A549 (cell line): ENCODE measurements at regions not wholly inside any gene's neighbourhood (a gene's known extent, or its start where the extent isn't known, plus 50 kb on each side); places are given as distances from the start of the nearest gene placed in this dataset.
"Not testable (repeated sequence)": the region's sequence is repeated elsewhere in the genome, so short reads cannot be mapped to it uniquely, and the experiment has no call there.

Experiments
- ATAC-seq, 2 experiments: fragments of 200-7000 bp in 1 of 2; fragments of >200 bp in 1 of 2; cut with Nextera tagmentation in 1 of 2; cut with Tn5 transposase in 1 of 2; 3 replicates each; pipeline versions ENCODE4 v1.8.0 to v1.9.1; 2018 to 2020; ENCODE audit warnings: mild to moderate bottlenecking in 1 of 2, moderate library complexity in 1 of 2
- CTCF ChIA-PET: fragments of 300-600 bp; sonication (Branson Sonifier 250); formaldehyde crosslinking; extraction: SDS; loops from one replicate; lab custom pipeline; 2021; ENCODE audit warnings: antibody characterized with exemption, inconsistent platforms; lab: Yijun Ruan, JAX
- POLR2A ChIA-PET: fragments of 350-600 bp; formaldehyde crosslinking; extraction: SDS; loops from one replicate; lab custom pipeline; 2021; ENCODE audit warnings: antibody characterized with exemption, inconsistent platforms; lab: Yijun Ruan, JAX
- DNase-seq, 2 experiments: peaks; one replicate each; pipeline versions ENCODE4 v3.0.0 to v3.0.0-alpha.2; 2011 to 2016; ENCODE audit warnings: low read depth in 1 of 2, low spot score in 1 of 2
- FAIRE-seq: peaks from 2 replicates; lab custom pipeline; 2011; peaks lifted over from hg19 to GRCh38; lab: Jason Lieb, UNC
- H3K27ac ChIP-seq, 2 experiments: fragments of >200 bp; sonication (Bioruptor Twin); formaldehyde crosslinking; 3 replicates each; pipeline ENCODE4 v1.5.1; 2016 to 2017
- H3K4me1 ChIP-seq: fragments of >200 bp; sonication (Bioruptor Twin); formaldehyde crosslinking; 3 replicates; pipeline ENCODE4 v1.6.1; 2016
- H3K4me2 ChIP-seq: fragments of >200 bp; sonication (Bioruptor Twin); formaldehyde crosslinking; 3 replicates; pipeline ENCODE4 v1.6.1; 2016
- H3K4me3 ChIP-seq: fragments of >200 bp; sonication (Bioruptor Twin); formaldehyde crosslinking; 3 replicates; pipeline ENCODE4 v1.5.1; 2016
- H3K9me3 ChIP-seq: fragments of >200 bp; sonication (Bioruptor Twin); formaldehyde crosslinking; 3 replicates; pipeline ENCODE4 v1.6.1; 2016
- BHLHE40 ChIP-seq: IDR thresholded peaks from 2 replicates; pipeline ENCODE4 v1.6.1; 2012; ENCODE audit warnings: low read depth, low read length, inconsistent platforms
- CHD4 ChIP-seq: fragments of 200-600 bp; sonication (generic); IDR thresholded peaks from 2 replicates; pipeline ENCODE4 v1.6.1; 2016; ENCODE audit warnings: antibody characterized with exemption, mild to moderate bottlenecking, borderline replicate concordance
- EHMT2 ChIP-seq: fragments of 200-600 bp; sonication (generic); IDR thresholded peaks from 2 replicates; pipeline ENCODE4 v1.6.1; 2016; ENCODE audit warnings: antibody characterized with exemption, low read depth, mild to moderate bottlenecking, moderate library complexity
- EP300 ChIP-seq, 2 experiments: fragments of >200 bp; sonication (Bioruptor Twin); formaldehyde crosslinking; IDR thresholded peaks; 2 replicates in 1 of 2; 3 replicates in 1 of 2; pipeline ENCODE4 v1.6.1; 2016 to 2017
- FOSB ChIP-seq: fragments of 250-450 bp; sonication (Bioruptor Pico); IDR thresholded peaks from 2 replicates; pipeline ENCODE4 v1.5.0; 2020; ENCODE audit warnings: mild to moderate bottlenecking, moderate library complexity
- FOSL2 ChIP-seq, 2 experiments: fragments of 450-650 bp in 1 of 2; fragments of >200 bp in 1 of 2; sonication (Bioruptor Twin) in 1 of 2; formaldehyde crosslinking; IDR thresholded peaks; 2 replicates each; pipeline versions ENCODE4 v1.5.0 to v1.6.1; 2016 to 2020; ENCODE audit warnings: mild to moderate bottlenecking in 1 of 2, moderate library complexity in 1 of 2
- FOXS1 ChIP-seq: fragments of 250-450 bp; sonication (Bioruptor Pico); IDR thresholded peaks from 2 replicates; pipeline ENCODE4 v1.5.0; 2020; ENCODE audit warnings: mild to moderate bottlenecking, moderate library complexity
- GATA3 ChIP-seq: IDR thresholded peaks from 2 replicates; pipeline ENCODE4 v1.6.1; 2012; ENCODE audit warnings: borderline replicate concordance
- HDAC2 ChIP-seq: fragments of 200-600 bp; sonication (generic); IDR thresholded peaks from 2 replicates; pipeline ENCODE4 v1.6.1; 2016
- KDM5A ChIP-seq: fragments of 200-600 bp; sonication (generic); IDR thresholded peaks from 2 replicates; pipeline ENCODE4 v1.6.1; 2016; ENCODE audit warnings: antibody characterized with exemption, mild to moderate bottlenecking
- MAFK ChIP-seq: fragments of 450-650 bp; IDR thresholded peaks from 2 replicates; pipeline ENCODE4 v1.6.1; 2014; ENCODE audit not compliant: partially characterized antibody
- MAX ChIP-seq: IDR thresholded peaks from 2 replicates; pipeline ENCODE4 v1.6.1; 2012
- MAZ ChIP-seq: fragments of 150-350 bp; IDR thresholded peaks from 2 replicates; pipeline ENCODE4 v1.6.1; 2014; ENCODE audit warnings: antibody characterized with exemption, low read depth, low read length, borderline replicate concordance
- MYC ChIP-seq: IDR thresholded peaks from 2 replicates; pipeline ENCODE4 v1.6.1; 2012; ENCODE audit warnings: mild to moderate bottlenecking, inconsistent platforms, low read length, improper control_type of control experiment, borderline replicate concordance
- NR3C1 ChIP-seq: fragments of >200 bp; sonication (Bioruptor Twin); formaldehyde crosslinking; IDR thresholded peaks from 3 replicates; pipeline ENCODE4 v1.6.1; 2017
- PHF8 ChIP-seq: fragments of 200-600 bp; sonication (generic); IDR thresholded peaks from 2 replicates; pipeline ENCODE4 v1.6.1; 2016; ENCODE audit warnings: low read depth, mild to moderate bottlenecking, antibody characterized with exemption, moderate library complexity, borderline replicate concordance
- POLR2A ChIP-seq: IDR thresholded peaks from 2 replicates; pipeline ENCODE4 v1.6.1; 2012; ENCODE audit warnings: mild to moderate bottlenecking, low read length
- POLR2AphosphoS2 ChIP-seq: conservative IDR thresholded peaks from 2 replicates; pipeline ENCODE4 v1.6.1; 2012; ENCODE audit warnings: low read length, improper control_type of control experiment, inconsistent platforms
- RARB ChIP-seq: fragments of 250-450 bp; sonication (Bioruptor Pico); IDR thresholded peaks from 2 replicates; pipeline ENCODE4 v1.8.0; 2021; ENCODE audit warnings: mild to moderate bottlenecking, moderate library complexity
- RCOR1 ChIP-seq: fragments of 150-350 bp; IDR thresholded peaks from 2 replicates; pipeline ENCODE4 v1.6.1; 2014; ENCODE audit warnings: antibody characterized with exemption, low read length, low read depth
- RFX5 ChIP-seq: fragments of 450-650 bp; IDR thresholded peaks from 2 replicates; pipeline ENCODE4 v1.7.1; 2014; ENCODE audit warnings: antibody characterized with exemption, mild to moderate bottlenecking, moderate library complexity
- SMC3 ChIP-seq: fragments of >200 bp; sonication (Bioruptor Twin); formaldehyde crosslinking; IDR thresholded peaks from 3 replicates; pipeline ENCODE4 v1.6.1; 2018; ENCODE audit warnings: inconsistent platforms
- TFCP2L1 ChIP-seq: fragments of 250-450 bp; sonication (Bioruptor Pico); IDR thresholded peaks from 2 replicates; pipeline ENCODE4 v1.5.0; 2021; ENCODE audit warnings: mild to moderate bottlenecking
- ZC3H11A ChIP-seq: fragments of 450-650 bp; IDR thresholded peaks from 2 replicates; pipeline ENCODE4 v1.6.1; 2014; ENCODE audit warnings: antibody characterized with exemption, mild to moderate bottlenecking
- WGBS: methylation state at CpG from one replicate; pipeline ENCODE4 v1.1.6; 2017; ENCODE audit errors: missing lambda C conversion rate; 5-methylcytosine and 5-hydroxymethylcytosine counted together
- TF ChIP-seq, protein P1 (sequence below): fragments of >200 bp; sonication (Bioruptor Twin); formaldehyde crosslinking; IDR thresholded peaks from 2 replicates; pipeline ENCODE4 v1.6.1; 2016
- TF ChIP-seq, protein P2 (sequence below): fragments of 450-650 bp; IDR thresholded peaks from 2 replicates; pipeline ENCODE4 v1.6.1; 2014; ENCODE audit warnings: antibody characterized with exemption
- TF ChIP-seq, protein P3 (sequence below): fragments of >200 bp; sonication (Bioruptor Twin); formaldehyde crosslinking; IDR thresholded peaks from 3 replicates; pipeline ENCODE4 v1.6.1; 2016

DNA sequence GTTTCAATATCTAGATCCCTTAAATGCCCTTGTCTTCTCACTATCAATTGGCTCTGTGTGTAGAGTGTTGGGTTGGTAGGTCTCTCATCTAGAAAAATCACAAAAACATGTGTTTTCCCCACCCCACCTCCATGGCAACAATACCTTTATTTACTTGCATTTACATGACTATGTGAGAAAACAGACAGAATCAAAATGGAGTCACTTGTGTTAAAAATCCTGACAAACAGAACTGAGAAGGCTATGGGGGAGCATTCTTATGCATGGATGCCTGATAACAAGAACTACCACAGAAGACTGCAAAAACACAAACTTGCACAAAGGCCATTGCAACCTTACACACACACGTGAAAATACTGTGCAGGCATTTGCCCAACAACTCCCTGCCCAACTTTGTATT is 1352.9 kb upstream of the CDH9 start:
- Histone ChIP-seq H3K27ac (no peak overlapping the region), H3K4me2 (no peak overlapping the region), H3K9me3 (no peaks in the 10 kb centered on the region), H3K4me3 (no peak overlapping the region), H3K4me1 (no peaks in the 10 kb centered on the region)
- 46% methylated on average over 1 of the region's 1 CpG for WGBS
- FAIRE-seq (no peak), DNase-seq (no peak), ATAC-seq (no peak)
- ChIA-PET CTCF (no interaction called here), POLR2A (no interaction called here)
- TF ChIP-seq MAFK (no peak), POLR2A (no peak), POLR2AphosphoS2 (no peak), MAZ (no peak)

DNA sequence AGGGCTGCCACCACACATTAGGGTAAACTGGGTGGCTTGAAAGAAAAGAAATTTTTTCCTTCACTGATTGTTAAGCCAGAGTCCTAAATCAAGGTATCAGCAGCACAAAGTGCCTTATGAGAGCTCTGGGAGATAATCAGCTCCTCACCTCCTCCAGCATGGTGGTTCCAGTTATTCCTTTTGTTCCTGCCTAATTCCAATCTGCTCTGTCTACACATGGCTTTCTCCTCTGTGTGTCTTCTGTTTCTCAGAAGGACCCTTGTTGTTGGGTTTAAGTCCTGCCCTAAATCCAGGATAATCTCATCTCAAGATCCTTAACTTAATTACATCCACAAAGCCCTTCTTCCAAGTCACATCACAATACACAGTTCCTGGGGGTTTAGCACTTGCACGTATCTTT is 1352.0 kb upstream of the CDH9 start:
- ChIA-PET CTCF (no interaction called here), POLR2A (no interaction called here)
- Histone ChIP-seq H3K4me2 (no peak overlapping the region), H3K4me3 (no peak overlapping the region), H3K9me3 (no peaks in the 10 kb centered on the region), H3K27ac (no peak overlapping the region), H3K4me1 (no peaks in the 10 kb centered on the region)
- WGBS = 56% methylated on average over 1 of the region's 1 CpG
- ATAC-seq (no peak), DNase-seq (no peak), FAIRE-seq (peak; percentile 28)
- TF ChIP-seq, protein P1, sequence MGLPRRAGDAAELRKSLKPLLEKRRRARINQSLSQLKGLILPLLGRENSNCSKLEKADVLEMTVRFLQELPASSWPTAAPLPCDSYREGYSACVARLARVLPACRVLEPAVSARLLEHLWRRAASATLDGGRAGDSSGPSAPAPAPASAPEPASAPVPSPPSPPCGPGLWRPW = no peak
- TF ChIP-seq, protein P2, sequence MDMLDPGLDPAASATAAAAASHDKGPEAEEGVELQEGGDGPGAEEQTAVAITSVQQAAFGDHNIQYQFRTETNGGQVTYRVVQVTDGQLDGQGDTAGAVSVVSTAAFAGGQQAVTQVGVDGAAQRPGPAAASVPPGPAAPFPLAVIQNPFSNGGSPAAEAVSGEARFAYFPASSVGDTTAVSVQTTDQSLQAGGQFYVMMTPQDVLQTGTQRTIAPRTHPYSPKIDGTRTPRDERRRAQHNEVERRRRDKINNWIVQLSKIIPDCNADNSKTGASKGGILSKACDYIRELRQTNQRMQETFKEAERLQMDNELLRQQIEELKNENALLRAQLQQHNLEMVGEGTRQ = no peak
- TF ChIP-seq GATA3 (no peak), RARB (CRISPR knock-in tag) (no peak), RCOR1 (no peak), PHF8 (no peak), MYC (no peak), BHLHE40 (no peak)

GRCh38 chr5:28389727-28390126 is 1351.3 kb upstream of the CDH9 start:
- H3K4me1 ChIP-seq, POLR2A ChIA-PET, DNase-seq, H3K4me3 ChIP-seq, FAIRE-seq, ATAC-seq, CTCF ChIA-PET, H3K27ac ChIP-seq, H3K4me2 ChIP-seq, H3K9me3 ChIP-seq: not testable (repeated sequence)
- WGBS = 73% methylated on average over 3 of the region's 3 CpGs

DNA sequence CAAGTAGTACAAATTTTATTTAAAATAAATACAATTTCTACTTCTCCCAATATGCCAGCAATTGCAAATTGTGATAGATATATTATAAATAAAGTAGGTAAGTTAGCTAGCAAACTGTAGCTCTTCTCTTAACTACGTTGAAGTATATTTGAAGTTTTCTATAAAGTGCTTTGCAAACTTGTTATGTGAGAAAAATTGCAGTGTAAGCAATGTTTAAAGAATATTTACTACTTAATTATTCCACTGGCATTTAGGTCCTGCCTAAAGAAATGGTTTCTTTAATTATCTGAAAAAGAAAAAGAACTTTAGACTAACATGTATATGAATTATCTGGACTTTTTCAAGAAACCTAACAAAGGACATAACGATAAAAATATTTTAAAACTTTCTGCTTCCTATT is 1350.0 kb upstream of the CDH9 start:
- ATAC-seq = no peak
- 45% methylated on average over 2 of the region's 2 CpGs for WGBS
- no peaks in the 10 kb centered on the region for H3K4me1 ChIP-seq
- CTCF ChIA-PET = no interaction called here
- H3K9me3 ChIP-seq = no peaks in the 10 kb centered on the region
- no peak for FAIRE-seq
- no peak overlapping the region for H3K27ac ChIP-seq
- no peak overlapping the region for H3K4me2 ChIP-seq
- H3K4me3 ChIP-seq = no peak overlapping the region
- no peak for DNase-seq
- no peak for TF ChIP-seq FOSL2 (IDR thresholded peaks at IDR 0.05)
- no peak for TF ChIP-seq FOSL2 (CRISPR knock-in tag; IDR thresholded peaks at IDR 0.05)
- TF ChIP-seq HDAC2 = no peak
- no peak for TF ChIP-seq MAZ
- TF ChIP-seq MAFK = peak; percentile 57
- TF ChIP-seq TFCP2L1 (CRISPR knock-in tag) = no peak
- TF ChIP-seq NR3C1 = no peak
- TF ChIP-seq, protein P1 = no peak
- POLR2A ChIA-PET = no interaction called here

DNA sequence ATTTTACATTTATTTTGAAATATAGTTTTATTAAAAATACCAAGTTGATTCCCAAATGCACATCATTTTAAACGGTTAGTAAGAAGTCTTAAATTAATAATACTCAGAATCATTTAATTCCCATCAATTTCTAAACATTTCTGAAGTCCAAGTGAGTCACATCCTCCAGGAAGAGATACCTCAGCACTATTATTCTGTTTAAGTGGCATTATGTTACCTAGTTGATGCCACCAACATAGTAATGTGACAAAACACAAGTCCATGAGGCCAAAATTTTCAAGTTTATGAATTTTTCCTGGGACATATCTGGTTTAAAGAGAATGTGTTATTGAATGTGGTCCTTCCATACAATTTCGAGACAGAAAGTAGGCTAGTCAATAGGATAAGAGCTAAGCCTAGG is 1348.3 kb upstream of the CDH9 start:
- POLR2A ChIA-PET = no interaction called here
- 14% methylated on average over 2 of the region's 2 CpGs for WGBS
- ATAC-seq (no peak), DNase-seq (no peak), FAIRE-seq (no peak)
- Histone ChIP-seq H3K9me3 (no peaks in the 10 kb centered on the region), H3K4me1 (no peaks in the 10 kb centered on the region), H3K4me3 (no peak overlapping the region), H3K27ac (no peak overlapping the region), H3K4me2 (no peak overlapping the region)
- CTCF ChIA-PET = no interaction called here
- TF ChIP-seq SMC3 (no peak), RCOR1 (no peak), MYC (no peak), EP300 (IDR thresholded peaks at IDR 0.05) (no peak), KDM5A (no peak), HDAC2 (no peak), MAX (no peak), FOXS1 (CRISPR knock-in tag) (no peak), FOSL2 (IDR thresholded peaks at IDR 0.05) (no peak), FOSL2 (CRISPR knock-in tag; IDR thresholded peaks at IDR 0.05) (no peak), EHMT2 (no peak), FOSB (CRISPR knock-in tag) (no peak), CHD4 (no peak), ZC3H11A (no peak), RFX5 (no peak)
- TF ChIP-seq, protein P3, sequence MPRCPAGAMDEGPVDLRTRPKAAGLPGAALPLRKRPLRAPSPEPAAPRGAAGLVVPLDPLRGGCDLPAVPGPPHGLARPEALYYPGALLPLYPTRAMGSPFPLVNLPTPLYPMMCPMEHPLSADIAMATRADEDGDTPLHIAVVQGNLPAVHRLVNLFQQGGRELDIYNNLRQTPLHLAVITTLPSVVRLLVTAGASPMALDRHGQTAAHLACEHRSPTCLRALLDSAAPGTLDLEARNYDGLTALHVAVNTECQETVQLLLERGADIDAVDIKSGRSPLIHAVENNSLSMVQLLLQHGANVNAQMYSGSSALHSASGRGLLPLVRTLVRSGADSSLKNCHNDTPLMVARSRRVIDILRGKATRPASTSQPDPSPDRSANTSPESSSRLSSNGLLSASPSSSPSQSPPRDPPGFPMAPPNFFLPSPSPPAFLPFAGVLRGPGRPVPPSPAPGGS = no peak
